ENCODE measurements at regions not wholly inside any gene's neighbourhood (a gene's known extent, or its start where the extent isn't known, plus 50 kb on each side); places are given as distances from the start of the nearest gene placed in this dataset.

GRCh38 chr15:29570121-29570947, 251.9 kb downstream of the TJP1 start:
- no peak for DNase-seq (ENCODE audit: low read depth)
- no peak for TF ChIP-seq CTCF (IDR thresholded peaks at IDR 0.05; ENCODE audit: low read depth, low read length, missing control alignments)
- H3K4me3 ChIP-seq (ENCODE audit: low read depth, low read length) = no peak overlapping the region

- no peak overlapping the region for H3K4me3 ChIP-seq (ENCODE audit: low read depth, low read length)
- no peak for TF ChIP-seq CTCF (IDR thresholded peaks at IDR 0.05; ENCODE audit: low read depth, low read length, missing control alignments)
- DNase-seq (ENCODE audit: low read depth) = no peak
Measured at GRCh38 chr15:29569533-29570092, 252.7 kb downstream of the TJP1 start.

- no peak for TF ChIP-seq CTCF (IDR thresholded peaks at IDR 0.05; ENCODE audit: low read depth, low read length, missing control alignments)
- no peak for DNase-seq (ENCODE audit: low read depth)
- H3K4me3 ChIP-seq (ENCODE audit: low read depth, low read length) = no peak overlapping the region
Measured at GRCh38 chr15:29568840-29569532, 253.3 kb downstream of the TJP1 start.

- no peak for TF ChIP-seq CTCF (IDR thresholded peaks at IDR 0.05; ENCODE audit: low read depth, low read length, missing control alignments)
- DNase-seq (ENCODE audit: low read depth) = no peak
- H3K4me3 ChIP-seq (ENCODE audit: low read depth, low read length) = no peak overlapping the region
Measured at GRCh38 chr15:29567336-29567735, 254.9 kb downstream of the TJP1 start.

- no peak for DNase-seq (ENCODE audit: low read depth)
- no peak for TF ChIP-seq CTCF (IDR thresholded peaks at IDR 0.05; ENCODE audit: low read depth, low read length, missing control alignments)
- no peak overlapping the region for H3K4me3 ChIP-seq (ENCODE audit: low read depth, low read length)
Measured at GRCh38 chr15:29566914-29567313, 255.4 kb downstream of the TJP1 start.

- DNase-seq (ENCODE audit: low read depth) = no peak
- TF ChIP-seq CTCF (IDR thresholded peaks at IDR 0.05; ENCODE audit: low read depth, low read length, missing control alignments) = no peak
- H3K4me3 ChIP-seq (ENCODE audit: low read depth, low read length) = no peak overlapping the region
Measured at GRCh38 chr15:29563112-29563511, 259.2 kb downstream of the TJP1 start.
